Thoracic aorta (tissue), 2 donors: ENCODE measurements at regions not wholly inside any gene's neighbourhood (a gene's known extent, or its start where the extent isn't known, plus 50 kb on each side); places are given as distances from the start of the nearest gene placed in this dataset.
"Not testable (repeated sequence)": the region's sequence is repeated elsewhere in the genome, so short reads cannot be mapped to it uniquely, and the experiment has no call there.

Experiments
- ATAC-seq: fragments of 150-250 bp; one replicate; pipeline ENCODE4 v1.8.0; 2017; ENCODE audit warnings: low read depth; ENCODE audit not compliant: insufficient number of reproducible peaks, low FRiP score
- DNase-seq: peaks from one replicate; pipeline ENCODE4 v3.0.0-alpha.2; 2020; ENCODE audit warnings: low spot score
- H3K27ac ChIP-seq, 2 donors: fragments of 200-600 bp; sonication (generic); 1 replicate in 1 of 2; 2 replicates in 1 of 2; pipeline ENCODE4 v1.5.1; 2016; ENCODE audit warnings: mild to moderate bottlenecking in 2 of 2, moderate library complexity in 2 of 2
- H3K27me3 ChIP-seq: fragments of 200-600 bp; sonication (generic); replicated peaks from 2 replicates; pipeline ENCODE4 v1.6.0; 2016; ENCODE audit warnings: mild to moderate bottlenecking; ENCODE audit not compliant: insufficient read depth
- H3K36me3 ChIP-seq: fragments of 200-600 bp; sonication (generic); one replicate; pipeline ENCODE4 v1.5.1; 2016
- H3K4me1 ChIP-seq, 2 donors: fragments of 200-600 bp; sonication (generic); 1 replicate in 1 of 2; 2 replicates in 1 of 2; pipeline versions ENCODE4 v1.5.1 to v1.6.0; 2016; ENCODE audit warnings: low read depth in 2 of 2, mild to moderate bottlenecking in 1 of 2; ENCODE audit not compliant: control insufficient read depth in 1 of 2
- H3K4me3 ChIP-seq: fragments of 200-600 bp; sonication (generic); 2 replicates; pipeline ENCODE4 v1.5.1; 2016; ENCODE audit warnings: mild to moderate bottlenecking
- H3K9me3 ChIP-seq: fragments of 200-600 bp; sonication (generic); 2 replicates; pipeline ENCODE4 v1.5.1; 2016
- TF ChIP-seq, protein P1 (sequence below): fragments of 200-600 bp; sonication (generic); IDR thresholded peaks from one replicate; pipeline ENCODE4 v1.5.1; 2019; ENCODE audit warnings: antibody characterized with exemption

DNA sequence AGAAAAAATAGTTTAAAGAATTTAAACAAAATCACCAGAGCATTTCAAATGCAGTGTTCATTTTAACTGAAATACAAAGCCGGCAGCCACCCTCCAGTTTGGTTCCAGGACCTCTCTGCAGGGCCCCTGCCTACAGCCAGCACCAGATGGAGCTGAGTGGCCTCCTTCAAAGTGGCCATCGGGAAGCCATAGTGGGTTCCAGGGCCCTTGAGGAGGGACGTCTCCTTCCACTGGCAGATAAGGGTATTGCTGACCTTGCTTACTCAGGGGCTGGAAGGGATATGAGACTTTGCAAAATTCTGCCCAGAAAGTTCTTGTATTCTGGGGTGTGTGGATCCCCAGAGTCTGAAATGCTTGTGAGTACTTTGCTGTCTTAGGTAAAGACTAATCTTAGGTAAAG lies 205.2 kb upstream of the APCDD1 start:
- DNase-seq, result no peak
- Histone ChIP-seq H3K36me3 (no peaks in the 10 kb centered on the region), H3K4me3 (no peak overlapping the region), H3K9me3 (no peaks in the 10 kb centered on the region), H3K27ac (no peak overlapping the region), H3K27me3 (no peaks in the 10 kb centered on the region), H3K4me1 (peaks cover 0 to 10% of the 10 kb centered on the region in 2 donors)
- TF ChIP-seq, protein P1, sequence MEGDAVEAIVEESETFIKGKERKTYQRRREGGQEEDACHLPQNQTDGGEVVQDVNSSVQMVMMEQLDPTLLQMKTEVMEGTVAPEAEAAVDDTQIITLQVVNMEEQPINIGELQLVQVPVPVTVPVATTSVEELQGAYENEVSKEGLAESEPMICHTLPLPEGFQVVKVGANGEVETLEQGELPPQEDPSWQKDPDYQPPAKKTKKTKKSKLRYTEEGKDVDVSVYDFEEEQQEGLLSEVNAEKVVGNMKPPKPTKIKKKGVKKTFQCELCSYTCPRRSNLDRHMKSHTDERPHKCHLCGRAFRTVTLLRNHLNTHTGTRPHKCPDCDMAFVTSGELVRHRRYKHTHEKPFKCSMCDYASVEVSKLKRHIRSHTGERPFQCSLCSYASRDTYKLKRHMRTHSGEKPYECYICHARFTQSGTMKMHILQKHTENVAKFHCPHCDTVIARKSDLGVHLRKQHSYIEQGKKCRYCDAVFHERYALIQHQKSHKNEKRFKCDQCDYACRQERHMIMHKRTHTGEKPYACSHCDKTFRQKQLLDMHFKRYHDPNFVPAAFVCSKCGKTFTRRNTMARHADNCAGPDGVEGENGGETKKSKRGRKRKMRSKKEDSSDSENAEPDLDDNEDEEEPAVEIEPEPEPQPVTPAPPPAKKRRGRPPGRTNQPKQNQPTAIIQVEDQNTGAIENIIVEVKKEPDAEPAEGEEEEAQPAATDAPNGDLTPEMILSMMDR, result no peak
- no peak for ATAC-seq

DNA sequence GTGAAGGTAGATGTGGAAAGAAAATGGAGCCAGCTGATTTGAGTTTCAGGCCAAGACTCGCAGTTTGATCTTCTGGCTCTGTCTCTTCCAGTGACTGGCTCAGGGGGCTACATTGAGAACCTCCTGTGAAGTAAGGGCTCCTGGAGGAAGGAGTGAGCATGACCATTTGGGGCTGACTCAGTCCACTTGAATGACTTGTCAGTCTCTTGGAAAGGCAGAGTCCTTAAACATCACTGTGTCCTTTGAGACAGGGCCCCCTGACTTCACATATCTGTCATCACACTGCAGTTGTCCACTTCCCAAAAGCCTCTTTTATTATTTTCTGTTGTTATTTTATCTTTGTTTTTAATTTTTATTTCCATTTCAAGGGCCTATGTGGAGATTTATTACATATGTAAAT lies 204.6 kb upstream of the APCDD1 start:
- no peak for ATAC-seq
- peaks cover 0 to 10% of the 10 kb centered on the region in 2 donors for H3K4me1 ChIP-seq
- no peak overlapping the region for H3K4me3 ChIP-seq
- no peak for DNase-seq
- no peaks in the 10 kb centered on the region for H3K9me3 ChIP-seq
- TF ChIP-seq, protein P1, result no peak
- no peaks in the 10 kb centered on the region for H3K36me3 ChIP-seq
- H3K27me3 ChIP-seq, result no peaks in the 10 kb centered on the region
- no peak overlapping the region for H3K27ac ChIP-seq

DNA sequence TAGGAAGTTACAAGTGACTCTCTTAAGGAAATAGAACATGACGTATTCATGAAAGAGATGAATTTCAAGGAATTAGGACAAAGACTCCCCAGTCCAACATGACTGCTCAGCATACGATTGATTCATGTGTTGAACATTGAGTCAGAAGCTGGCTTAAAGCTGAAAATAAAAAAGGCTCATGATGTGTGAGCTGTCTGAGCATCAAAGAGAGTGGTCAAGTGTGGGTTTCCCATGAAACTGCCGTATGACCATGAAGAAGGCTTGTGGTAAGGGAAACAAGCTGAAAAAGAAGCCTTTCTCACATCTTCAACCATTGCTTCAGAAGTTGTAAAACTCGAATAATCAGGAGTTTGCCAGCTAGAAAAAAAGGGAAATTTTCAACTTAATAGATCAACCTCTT lies 201.9 kb upstream of the APCDD1 start:
- Histone ChIP-seq H3K27me3 (no peaks in the 10 kb centered on the region), H3K9me3 (no peaks in the 10 kb centered on the region), H3K4me3 (no peak overlapping the region), H3K36me3 (no peaks in the 10 kb centered on the region), H3K27ac (no peak overlapping the region), H3K4me1 (no peaks in the 10 kb centered on the region)
- no peak for ATAC-seq
- TF ChIP-seq, protein P1, result no peak
- no peak for DNase-seq

DNA sequence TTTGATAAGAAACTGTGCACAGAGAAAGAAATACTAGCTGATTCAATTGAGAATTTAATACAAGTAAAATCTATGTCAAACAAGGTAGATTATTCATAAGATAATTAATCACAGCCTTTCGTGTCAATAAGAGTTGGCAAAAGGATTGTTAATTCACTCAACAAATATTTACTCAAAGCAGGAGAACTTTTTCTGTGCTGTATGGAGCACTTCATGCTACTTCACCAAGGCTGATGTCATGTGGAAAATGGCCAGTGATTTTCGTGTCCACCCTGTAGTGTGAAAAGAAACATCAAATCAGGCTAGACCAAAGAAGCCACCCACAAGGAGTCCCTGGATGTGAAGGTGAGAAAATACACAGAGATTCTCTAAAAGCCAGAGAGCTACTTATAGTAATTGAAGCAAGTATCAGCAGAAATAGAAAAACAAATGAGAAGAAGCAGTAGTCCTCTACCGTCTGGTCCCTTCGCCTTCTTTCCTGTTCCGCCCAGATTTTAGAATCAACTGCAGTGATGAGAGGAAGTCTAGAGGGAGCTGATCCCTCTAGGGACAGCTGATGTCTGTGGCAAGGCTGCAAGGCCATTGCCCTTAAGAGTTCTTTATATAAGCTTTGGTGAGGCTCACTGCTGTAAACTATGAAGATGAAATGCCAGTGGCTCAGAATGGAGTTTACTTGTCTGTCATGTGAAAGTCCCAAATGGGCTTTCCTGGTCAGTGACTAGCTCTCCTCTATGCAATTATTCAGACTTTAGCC lies 201.3 kb upstream of the APCDD1 start:
- DNase-seq (no peak), ATAC-seq (no peak)
- TF ChIP-seq, protein P1, result no peak
- Histone ChIP-seq H3K4me3 (no peak overlapping the region), H3K27me3 (no peaks in the 10 kb centered on the region), H3K27ac (no peak overlapping the region), H3K36me3 (no peaks in the 10 kb centered on the region), H3K4me1 (no peaks in the 10 kb centered on the region), H3K9me3 (no peaks in the 10 kb centered on the region)

DNA sequence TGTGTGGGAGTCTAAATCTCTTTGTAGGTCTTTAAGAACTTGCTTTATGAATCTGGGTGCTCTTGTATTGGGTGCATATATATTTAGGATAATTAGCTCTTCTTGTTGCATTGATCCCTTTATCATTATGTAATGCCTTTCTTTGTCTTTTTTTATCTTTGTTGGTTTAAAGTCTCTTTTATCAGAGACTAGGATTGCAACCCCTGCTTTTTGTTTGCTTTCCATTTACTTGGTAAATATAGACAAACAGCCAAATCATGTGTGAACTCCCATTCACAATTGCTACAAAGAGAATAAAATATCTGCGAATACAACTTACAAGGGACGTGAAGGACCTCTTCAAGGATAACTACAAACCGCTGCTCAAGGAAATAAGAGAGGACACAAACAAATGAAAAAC lies 198.2 kb upstream of the APCDD1 start:
- H3K4me1 ChIP-seq, H3K4me3 ChIP-seq, H3K36me3 ChIP-seq, H3K9me3 ChIP-seq, ATAC-seq, H3K27me3 ChIP-seq, H3K27ac ChIP-seq, DNase-seq: not testable (repeated sequence)
